KBM-7 (cell line): ENCODE measurements at regions not wholly inside any gene's neighbourhood (a gene's known extent, or its start where the extent isn't known, plus 50 kb on each side); places are given as distances from the start of the nearest gene placed in this dataset.

Experiments
- DNase-seq: peaks from one replicate; pipeline ENCODE4 v3.0.0-alpha.2; 2015
- in situ Hi-C: fragments of 300-500 bp; cut with MboI; formaldehyde crosslinking; loops from 2 replicates; pipeline ENCODE4 v1.14.3; 2020; ENCODE audit warnings: low sequenced_read_pairs, low pct_unique_long_range_greater_than_20kb, mixed read lengths

DNA sequence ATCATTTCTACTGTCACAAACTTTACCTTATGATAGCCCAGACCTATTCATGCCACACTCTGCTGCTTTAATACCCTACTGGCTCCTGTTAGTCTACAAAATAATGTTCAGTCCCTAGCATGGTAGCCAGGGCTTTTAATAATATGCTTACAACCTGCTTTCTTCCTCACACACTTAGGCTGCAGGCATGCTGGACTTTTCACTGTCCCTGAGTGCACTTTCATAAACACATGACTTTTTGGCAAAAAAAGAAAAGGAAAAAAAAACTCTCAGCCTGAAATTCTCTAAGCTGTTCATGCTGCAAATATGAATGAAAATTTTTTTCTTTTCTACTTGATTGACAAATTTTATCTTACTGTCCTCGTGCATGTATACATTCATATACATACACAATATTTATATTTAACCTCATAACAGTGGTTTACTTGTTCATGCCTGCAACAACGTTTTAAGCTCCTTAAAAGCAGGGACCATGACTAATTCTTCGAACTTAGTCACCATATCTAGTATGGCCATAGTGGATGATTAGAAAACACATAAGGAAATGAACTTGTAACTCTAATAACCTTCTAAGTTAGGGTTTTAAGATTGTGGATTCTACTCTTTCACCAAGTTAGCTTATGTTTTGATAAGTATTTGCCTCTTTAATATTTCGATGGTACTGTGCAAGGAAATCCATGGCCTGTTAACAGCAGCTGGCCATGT is 229.5 kb downstream of the SPCS3 start:
- in situ Hi-C loops: no loop called here
- DNase-seq: no peak

DNA sequence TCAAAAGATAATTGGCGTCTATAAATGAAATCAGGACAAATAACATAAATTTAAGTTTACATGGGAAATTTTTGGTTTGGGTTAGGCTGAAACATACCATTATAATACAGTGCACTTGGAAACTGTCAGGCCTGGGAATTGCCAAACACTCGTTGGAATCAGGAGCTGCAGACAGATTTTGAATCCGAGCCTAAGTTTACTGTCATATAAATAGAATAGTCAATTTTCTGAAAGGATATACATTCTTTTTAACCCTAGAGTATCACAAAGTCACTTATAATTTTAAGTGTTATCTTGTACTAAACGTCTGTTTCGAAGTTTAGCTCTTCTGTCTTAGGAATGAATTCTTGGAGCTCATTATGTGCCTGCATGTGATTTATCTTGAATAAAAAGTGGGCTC is 234.1 kb downstream of the VEGFC start:
- no peak for DNase-seq
- in situ Hi-C loops: no loop called here

DNA sequence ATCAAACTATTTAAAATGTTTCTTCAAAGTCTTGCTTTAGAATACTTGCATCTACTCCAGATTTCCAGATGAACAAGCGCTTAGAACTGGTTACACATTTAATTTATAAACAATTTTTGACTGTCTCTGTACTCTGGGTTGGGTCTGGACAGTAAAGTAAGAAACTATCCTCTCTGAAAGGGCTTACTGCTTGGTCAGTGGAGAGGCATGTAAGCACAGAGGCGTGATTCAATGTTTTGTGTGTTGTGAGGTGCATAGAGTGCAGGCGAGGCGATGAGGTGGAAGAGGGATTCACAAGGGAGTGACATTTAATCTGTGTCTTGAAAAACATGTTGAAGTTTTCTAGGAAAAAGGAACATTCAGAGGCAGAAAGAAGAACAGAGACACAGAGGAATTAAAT is 231.4 kb downstream of the VEGFC start:
- in situ Hi-C loops: no loop called here
- no peak for DNase-seq

DNA sequence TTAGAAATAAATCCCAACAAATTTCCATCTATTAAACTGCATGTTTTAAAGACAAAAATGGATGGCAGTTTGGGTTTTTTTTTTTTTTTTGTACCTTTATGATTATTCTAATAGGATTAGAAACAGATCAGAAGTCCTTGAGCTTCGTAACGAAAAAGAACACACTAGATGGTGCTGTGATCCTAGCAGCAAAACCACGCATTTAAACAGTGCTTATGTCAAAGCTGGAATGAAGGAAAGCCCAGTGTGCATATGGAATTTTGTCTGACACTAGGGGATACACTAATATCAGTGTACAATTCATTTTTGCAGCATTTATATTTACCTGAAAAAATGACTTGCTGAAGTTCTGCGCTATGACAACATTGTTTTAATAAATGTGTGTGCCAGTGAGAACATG is 229.1 kb downstream of the VEGFC start:
- in situ Hi-C loops: no loop called here
- DNase-seq: no peak

DNA sequence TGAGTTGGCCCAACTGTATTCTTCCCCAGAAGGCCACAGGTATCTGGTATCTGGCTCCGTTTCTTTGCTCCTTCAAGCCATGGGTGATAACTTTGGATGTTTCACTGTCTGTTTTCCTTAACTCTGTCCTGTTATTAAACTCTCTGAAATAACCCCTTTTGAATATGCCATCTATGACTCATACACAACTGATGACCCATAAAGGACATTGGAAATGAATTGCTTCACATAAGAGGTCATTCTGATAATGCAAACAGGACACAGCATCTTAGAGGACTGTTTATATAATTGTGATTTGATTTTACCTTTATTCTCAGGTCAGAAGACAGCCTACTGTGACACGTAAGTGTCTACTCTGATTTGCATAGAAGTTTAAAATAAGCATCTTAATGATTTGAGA is 227.7 kb downstream of the VEGFC start:
- DNase-seq: no peak
- in situ Hi-C loops: no loop called here

DNA sequence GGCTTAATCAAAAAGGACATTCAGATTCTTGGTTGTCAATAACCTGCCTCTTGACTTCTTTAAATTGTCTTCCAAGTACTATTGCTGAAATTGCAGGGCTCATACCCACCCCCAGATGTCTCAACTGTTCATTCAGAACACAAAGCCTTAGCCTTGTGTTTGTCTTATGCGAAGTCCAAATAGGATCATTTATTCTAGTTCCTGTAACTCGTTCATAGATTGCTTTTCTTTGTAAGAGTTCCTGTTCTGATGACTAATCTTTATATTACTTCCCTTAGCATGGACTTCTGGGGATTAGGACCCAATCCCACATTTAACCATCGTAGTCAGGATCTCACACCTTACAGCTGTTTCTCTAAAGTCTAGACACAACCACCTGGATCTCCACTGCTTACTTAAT is 226.0 kb downstream of the VEGFC start:
- in situ Hi-C loops: no loop called here
- no peak for DNase-seq

DNA sequence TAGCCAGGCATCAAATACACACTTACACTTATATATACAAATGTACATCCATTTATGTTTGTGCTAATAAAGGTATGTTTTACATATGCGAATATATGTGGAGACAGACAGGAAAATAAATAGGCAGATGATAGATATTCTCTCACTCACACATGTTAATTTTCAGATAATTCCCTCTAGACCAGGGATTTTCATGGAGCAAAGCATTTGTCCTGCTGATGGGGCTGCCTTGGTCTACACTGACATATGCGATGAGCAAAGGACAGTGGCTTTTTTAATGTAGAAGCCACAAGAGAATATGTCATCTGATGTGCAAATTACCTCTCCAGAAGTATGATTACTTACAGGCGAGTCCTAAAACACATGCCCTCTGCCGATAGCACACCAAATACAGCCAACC is 224.5 kb downstream of the VEGFC start:
- in situ Hi-C loops: no loop called here
- DNase-seq: no peak

DNA sequence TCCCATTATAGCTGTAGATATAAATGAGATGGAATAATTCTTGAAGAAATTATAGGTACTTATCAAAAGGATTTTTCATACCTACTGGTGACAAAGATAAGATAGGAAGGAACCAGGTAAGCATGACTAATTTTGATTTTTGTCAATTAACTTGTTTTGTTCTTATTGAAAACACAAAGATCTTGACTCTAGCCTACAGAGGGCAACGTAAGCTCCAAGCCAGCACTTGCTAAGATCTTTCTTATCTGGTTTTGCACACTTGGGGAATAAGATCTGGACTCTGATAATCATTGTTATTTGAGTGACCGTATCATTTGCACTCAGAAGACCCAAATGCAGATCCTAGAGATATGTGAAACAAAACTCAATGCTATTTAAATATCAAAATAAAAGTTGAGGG is 223.4 kb downstream of the VEGFC start:
- in situ Hi-C loops: no loop called here
- no peak for DNase-seq

DNA sequence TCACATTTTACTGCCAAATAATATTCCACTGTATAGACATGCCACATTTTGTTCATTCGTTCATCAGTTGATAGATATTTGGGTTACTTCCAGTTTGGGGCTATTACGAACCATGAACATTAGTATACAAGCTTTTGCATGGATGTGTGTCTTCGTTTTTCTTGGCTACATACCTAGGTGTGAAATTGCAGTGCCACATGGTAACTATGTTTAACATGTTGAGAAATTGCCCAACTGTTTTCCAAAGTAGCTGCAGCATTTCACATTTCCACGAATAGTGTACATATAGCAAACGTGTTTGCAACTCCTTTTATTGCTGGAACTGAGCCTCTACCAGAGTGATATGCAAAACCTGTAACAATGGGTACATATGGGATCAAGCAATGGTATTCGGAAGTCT is 221.5 kb downstream of the VEGFC start:
- in situ Hi-C loops: no loop called here
- DNase-seq: no peak

DNA sequence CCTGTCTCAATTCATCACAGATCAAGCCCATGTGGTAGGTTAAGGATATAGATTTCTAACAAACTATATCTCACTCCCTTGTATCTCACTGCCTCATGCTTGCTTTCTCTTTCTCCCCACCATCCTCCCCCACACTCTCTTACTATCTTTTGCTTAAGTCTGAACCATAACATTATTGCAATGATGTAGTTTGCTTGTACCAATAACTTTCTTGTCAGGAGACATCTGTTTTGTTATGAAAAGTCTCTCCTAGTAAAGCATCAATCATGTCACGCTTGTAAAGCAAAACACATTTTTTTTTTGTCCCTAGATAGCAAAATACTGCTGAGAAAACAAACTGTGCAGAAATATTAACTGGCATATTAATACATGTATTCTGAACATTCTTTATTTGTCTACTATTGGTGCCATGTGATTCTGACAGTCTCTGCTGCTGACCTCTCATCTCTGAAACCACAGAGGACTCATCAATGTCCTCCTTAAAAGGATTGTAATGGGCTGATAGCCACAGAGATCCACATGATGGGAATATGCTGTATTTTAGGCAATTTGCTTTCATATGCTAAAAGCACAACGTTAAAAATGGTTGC is 217.5 kb downstream of the VEGFC start:
- no peak for DNase-seq
- in situ Hi-C loops: no loop called here

DNA sequence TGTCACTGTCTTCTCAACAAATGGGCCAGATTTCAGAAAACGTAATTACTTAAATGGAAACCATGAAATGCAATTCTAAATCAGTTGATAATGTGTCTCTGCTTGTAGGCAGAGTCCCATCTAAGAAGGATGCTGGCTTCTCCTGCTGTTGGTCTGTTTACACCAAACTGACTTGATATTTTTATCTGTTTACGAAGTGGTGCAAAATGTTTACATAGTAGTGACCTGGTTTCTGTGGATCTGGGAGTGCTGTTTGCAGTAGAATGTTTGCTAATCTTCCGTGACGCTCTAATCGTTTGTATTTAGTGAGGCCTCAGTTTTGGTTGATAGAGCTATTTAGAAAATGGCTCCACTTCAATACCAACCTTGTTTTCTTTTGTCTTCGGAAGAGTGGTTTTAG is 213.5 kb downstream of the VEGFC start:
- in situ Hi-C loops: no loop called here
- DNase-seq: no peak

DNA sequence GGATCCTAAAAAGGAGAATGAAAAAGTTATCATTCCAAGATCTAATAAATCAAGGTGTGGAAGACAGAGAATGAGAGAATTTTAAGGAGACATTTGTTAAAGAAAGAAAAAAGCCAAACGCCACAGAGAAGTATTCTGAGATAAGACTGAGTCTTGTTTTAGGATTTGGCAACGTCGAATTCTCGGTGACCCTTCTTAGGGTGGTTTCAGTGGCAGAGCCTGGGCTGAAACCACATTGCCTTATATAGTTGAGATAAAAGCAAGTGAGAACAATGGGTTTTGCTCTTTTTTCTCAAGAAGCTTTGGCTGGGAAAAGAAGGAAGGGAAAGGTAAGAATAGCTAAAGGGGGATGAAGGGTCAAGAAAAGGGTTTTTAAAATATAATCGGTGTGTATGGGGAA is 209.4 kb downstream of the VEGFC start:
- DNase-seq: no peak
- in situ Hi-C loops: no loop called here

DNA sequence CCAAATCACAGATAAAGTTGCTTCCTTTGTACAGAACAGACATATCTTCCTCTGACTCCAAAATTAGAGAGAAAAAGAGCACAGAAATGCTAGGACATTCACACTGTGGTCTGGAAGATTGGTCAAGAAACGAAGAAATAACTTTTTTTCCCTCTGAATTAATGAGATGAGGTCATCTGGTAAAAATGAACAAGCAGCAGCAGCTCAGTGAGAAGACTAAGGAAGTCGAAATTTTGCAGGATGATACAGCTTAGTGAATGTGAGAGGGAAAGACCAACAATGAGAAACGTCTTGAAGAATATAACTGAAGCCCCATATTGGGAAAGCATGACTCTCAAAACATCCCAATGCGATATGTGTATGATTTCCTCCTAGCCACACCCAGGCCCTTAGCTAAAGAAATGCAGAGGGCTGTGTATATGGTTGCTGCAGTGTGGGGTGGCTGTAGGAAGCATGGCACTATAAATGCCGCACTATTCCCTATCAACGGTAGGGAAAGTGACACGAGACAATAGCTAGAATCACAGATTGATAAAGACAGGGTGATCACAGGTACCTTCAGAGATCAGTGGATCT is 208.6 kb downstream of the VEGFC start:
- DNase-seq: no peak
- in situ Hi-C loops: no loop called here

DNA sequence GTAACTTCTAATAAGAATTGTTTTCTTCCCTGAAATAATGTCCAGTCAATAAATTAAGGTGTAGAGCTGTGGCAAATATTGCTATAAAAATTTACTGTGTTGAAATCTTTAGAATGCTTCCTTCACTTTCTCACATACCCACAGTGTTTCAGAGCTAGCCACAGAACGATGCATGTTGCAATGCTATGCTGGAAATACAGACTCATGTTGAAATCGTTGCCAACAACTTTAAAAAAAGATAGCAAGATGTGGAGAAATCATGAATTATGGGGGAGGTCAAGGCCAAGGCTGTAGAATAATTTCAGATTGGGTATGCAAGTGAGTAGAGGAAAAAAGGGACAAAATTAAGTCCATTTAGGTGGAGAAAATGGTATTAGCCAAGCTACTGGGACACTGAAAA is 204.8 kb downstream of the VEGFC start:
- in situ Hi-C loops: no loop called here

DNA sequence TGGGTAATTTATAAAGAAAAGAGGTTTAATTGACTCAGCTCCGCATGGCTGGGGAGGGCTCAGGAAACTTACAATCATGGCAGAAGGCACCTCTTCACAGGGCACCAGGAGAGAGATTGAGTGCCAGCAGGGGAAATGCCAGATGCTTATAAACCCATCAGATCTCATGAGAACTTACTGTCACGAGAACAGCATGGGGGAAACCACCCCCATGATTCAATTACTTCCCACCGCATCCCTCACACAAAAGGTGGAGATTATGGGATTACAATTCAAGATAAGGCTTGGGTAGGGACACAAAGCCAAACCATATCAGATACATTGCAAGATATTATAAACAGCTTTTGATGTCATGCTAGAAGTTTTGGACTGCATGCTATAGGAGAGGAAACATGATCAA is 204.3 kb downstream of the VEGFC start:
- in situ Hi-C loops: no loop called here
- no peak for DNase-seq

More for the DNA sequence above, 204.8 kb downstream of the VEGFC start:
- no peak for DNase-seq

DNA sequence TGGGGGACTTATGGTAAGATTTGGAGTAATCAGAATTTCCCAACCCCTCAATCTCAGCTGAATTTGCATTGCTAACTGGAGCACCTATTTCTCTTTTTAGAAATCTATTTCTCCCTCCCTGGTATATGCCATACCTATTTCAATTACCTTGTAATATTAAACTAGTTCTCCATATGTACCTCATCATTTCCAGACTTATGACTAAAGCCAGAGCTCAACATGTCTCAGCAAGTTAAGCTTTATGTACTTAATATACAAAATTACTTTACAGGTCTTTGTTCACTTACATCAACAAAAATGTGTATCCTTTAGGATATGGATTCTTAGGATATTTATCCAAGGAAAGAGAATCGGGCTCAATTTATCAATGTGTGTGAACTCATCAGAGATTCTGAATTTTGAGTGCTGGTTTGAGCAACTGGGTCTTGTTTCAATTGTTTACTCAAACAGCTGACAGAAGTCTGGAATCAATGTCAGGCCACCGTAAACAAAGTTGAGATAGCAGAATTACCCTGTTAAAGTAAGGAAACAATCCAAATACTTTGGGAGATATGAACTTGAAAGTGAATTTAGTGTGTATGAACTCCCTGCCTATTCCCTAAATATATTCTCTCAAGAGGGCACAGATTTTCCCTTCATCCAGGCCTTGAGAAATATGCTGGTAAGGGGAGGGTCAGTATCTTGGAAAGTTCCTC is 199.6 kb downstream of the VEGFC start:
- in situ Hi-C loops: no loop called here
- DNase-seq: no peak

DNA sequence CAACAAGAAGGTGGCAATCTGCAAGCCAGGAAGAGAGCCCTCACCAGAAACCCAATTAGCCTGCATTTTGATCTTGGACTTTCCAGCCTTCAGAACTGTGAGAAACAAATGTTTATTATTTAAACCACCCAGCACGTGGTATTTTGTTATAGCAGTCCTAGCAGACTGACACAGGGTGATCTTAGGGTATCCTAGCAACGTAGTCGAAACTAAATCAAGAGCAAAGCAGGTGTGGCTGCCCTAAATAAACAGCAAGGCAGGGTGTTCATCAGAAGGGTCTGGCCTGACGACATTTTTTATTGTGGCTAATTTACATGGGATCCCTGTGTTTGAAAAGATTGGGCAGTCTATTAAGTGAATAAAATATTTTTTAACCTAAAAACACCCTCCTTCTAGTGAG is 198.8 kb downstream of the VEGFC start:
- no peak for DNase-seq
- in situ Hi-C loops: no loop called here

DNA sequence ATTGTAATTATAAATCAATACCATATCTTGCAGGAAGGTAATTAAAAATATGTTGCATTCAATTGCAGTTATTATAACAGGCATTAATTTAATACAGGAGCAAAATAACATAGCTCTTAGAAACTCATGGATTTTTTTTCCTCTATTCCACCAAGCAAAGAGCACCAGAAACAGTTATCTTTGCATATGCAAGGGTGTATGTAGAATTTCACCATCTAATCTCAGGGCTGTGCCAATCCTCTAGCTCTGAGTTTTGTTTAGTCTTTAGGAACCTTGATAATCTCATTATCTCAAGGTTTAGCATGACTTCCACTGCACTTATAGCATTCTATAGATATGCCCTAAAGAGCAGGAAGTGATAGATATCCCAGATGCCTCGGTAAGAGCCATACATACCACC is 197.5 kb downstream of the VEGFC start:
- no peak for DNase-seq
- in situ Hi-C loops: no loop called here

DNA sequence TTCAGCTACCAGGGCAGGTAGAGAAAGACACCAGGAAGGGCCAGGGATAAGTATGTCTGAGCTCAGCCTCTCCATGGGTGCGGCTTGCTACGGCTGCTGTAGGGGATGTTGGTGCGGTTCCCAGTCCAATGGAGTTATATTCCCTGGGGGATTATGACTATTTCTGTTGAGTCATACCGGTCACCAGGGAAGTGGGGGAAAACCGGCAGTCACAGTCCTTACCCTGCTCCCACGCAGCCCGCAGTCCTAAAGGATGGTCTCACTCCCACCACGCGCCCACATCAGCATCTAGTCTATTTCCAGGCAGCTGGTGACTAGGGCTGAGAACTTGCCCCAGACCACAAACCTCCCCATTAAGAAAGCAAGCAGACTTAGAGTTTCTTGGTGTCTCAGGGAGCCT is 191.6 kb downstream of the VEGFC start:
- in situ Hi-C loops: no loop called here
- DNase-seq: no peak

DNA sequence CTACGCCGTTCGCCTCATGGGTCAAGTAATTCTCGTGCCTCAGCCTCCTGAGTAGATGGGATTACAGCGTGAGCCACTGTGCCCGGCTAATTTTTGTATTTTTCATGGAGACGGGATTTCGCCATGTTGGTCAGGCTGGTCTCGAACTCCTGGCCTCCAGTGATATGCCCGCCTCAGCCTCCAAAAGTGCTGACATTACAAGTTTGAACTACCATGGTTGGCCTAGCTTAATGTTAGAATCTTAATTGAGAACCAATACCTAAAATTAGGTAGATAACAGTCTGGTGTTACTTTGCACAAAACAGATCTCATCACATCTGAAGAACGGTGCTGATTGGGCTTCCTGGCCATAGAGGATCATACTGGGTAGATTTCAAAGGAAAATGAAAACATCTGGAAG is 184.9 kb downstream of the VEGFC start:
- in situ Hi-C loops: no loop called here
- no peak for DNase-seq
